DOHH2 (cell line): ENCODE measurements at regions not wholly inside any gene's neighbourhood (a gene's known extent, or its start where the extent isn't known, plus 50 kb on each side); places are given as distances from the start of the nearest gene placed in this dataset.

Source experiments
- H3F3A ChIP-seq: fragments of 200-600 bp; sonication (generic), shearing (Covaris generic); 2 replicates; pipeline ENCODE4 v1.6.0; 2016; ENCODE audit warnings: antibody characterized with exemption, mild to moderate bottlenecking; ENCODE audit not compliant: control insufficient read depth, insufficient read depth
- H3K27ac ChIP-seq: fragments of 200-600 bp; sonication (generic); 2 replicates; pipeline ENCODE4 v1.5.1; 2014; ENCODE audit warnings: low read depth, mild to moderate bottlenecking, low read length, moderate library complexity
- H3K27me3 ChIP-seq: fragments of 200-600 bp; sonication (generic); 2 replicates; pipeline ENCODE4 v1.6.1; 2014; ENCODE audit warnings: mild to moderate bottlenecking, low read length, mixed read lengths; ENCODE audit not compliant: control insufficient read depth
- H3K36me3 ChIP-seq: fragments of 200-600 bp; sonication (generic); 2 replicates; pipeline ENCODE4 v1.6.1; 2014; ENCODE audit warnings: mild to moderate bottlenecking, low read length, moderate library complexity, mixed read lengths; ENCODE audit not compliant: control insufficient read depth
- H3K4me1 ChIP-seq: fragments of 200-600 bp; sonication (generic); 2 replicates; pipeline ENCODE4 v1.6.1; 2014; ENCODE audit warnings: mild to moderate bottlenecking, low read length, mixed read lengths; ENCODE audit not compliant: control insufficient read depth
- H3K4me2 ChIP-seq: fragments of 200-600 bp; sonication (generic); 2 replicates; pipeline ENCODE4 v1.6.0; 2014; ENCODE audit warnings: mild to moderate bottlenecking, low read length, moderate library complexity
- H3K4me3 ChIP-seq: fragments of 200-600 bp; sonication (generic); 2 replicates; pipeline ENCODE4 v1.5.1; 2014; ENCODE audit warnings: mild to moderate bottlenecking, low read length, mixed read lengths
- H3K79me2 ChIP-seq: fragments of 200-600 bp; sonication (generic); 2 replicates; pipeline ENCODE4 v1.6.1; 2014; ENCODE audit warnings: mild to moderate bottlenecking, low read length, mixed read lengths; ENCODE audit not compliant: control insufficient read depth
- H3K9me2 ChIP-seq: fragments of 200-600 bp; sonication (generic); replicated peaks from 2 replicates; pipeline ENCODE4 v1.6.1; 2014; ENCODE audit warnings: mild to moderate bottlenecking, low read length, mixed read lengths; ENCODE audit not compliant: control insufficient read depth
- H3K9me3 ChIP-seq: fragments of 200-600 bp; sonication (generic); 2 replicates; pipeline ENCODE4 v1.6.1; 2014; ENCODE audit warnings: antibody characterized with exemption, low read length, mixed read lengths; ENCODE audit not compliant: control insufficient read depth, insufficient read depth
- H4K20me1 ChIP-seq: fragments of 200-600 bp; sonication (generic); 2 replicates; pipeline ENCODE4 v1.6.0; 2014; ENCODE audit warnings: low read depth, mild to moderate bottlenecking, antibody characterized with exemption, low read length, moderate library complexity; ENCODE audit not compliant: control insufficient read depth, insufficient read depth
- CTCF ChIP-seq: fragments of 200-600 bp; sonication (generic); IDR thresholded peaks from one replicate; pipeline ENCODE4 v1.5.1; 2014; ENCODE audit warnings: antibody characterized with exemption, mild to moderate bottlenecking, low read depth, low read length; ENCODE audit not compliant: poor library complexity, severe bottlenecking
- EZH2phosphoT487 ChIP-seq: fragments of 200-600 bp; sonication (generic); IDR thresholded peaks from 2 replicates; pipeline ENCODE4 v1.6.1; 2017; ENCODE audit warnings: borderline replicate concordance, mild to moderate bottlenecking, antibody characterized with exemption, low read length, moderate library complexity, mixed read lengths

- Histone ChIP-seq H3K9me2 (no peaks in the 10 kb centered on the region), H4K20me1 (no peaks in the 10 kb centered on the region), H3K4me2 (no peak overlapping the region), H3K27me3 (no peaks in the 10 kb centered on the region), H3K4me1 (no peaks in the 10 kb centered on the region), H3K79me2 (no peaks in the 10 kb centered on the region), H3K27ac (no peak overlapping the region), H3K9me3 (no peaks in the 10 kb centered on the region), H3K4me3 (no peak overlapping the region), H3K36me3 (no peaks in the 10 kb centered on the region), H3F3A (no peaks in the 10 kb centered on the region)
- TF ChIP-seq EZH2phosphoT487 = no peak
- no peak for TF ChIP-seq CTCF
Observed at GRCh38 chr6:17182961-17183360, 81.1 kb downstream of the STMND1 start.

GRCh38 chr6:17186925-17187324 is 85.1 kb downstream of the STMND1 start:
- no peak overlapping the region for H3K4me3 ChIP-seq
- no peaks in the 10 kb centered on the region for H3K9me3 ChIP-seq
- no peaks in the 10 kb centered on the region for H4K20me1 ChIP-seq
- H3K27me3 ChIP-seq = no peaks in the 10 kb centered on the region
- no peaks in the 10 kb centered on the region for H3K9me2 ChIP-seq
- H3K4me1 ChIP-seq = no peaks in the 10 kb centered on the region
- H3K79me2 ChIP-seq = no peaks in the 10 kb centered on the region
- TF ChIP-seq EZH2phosphoT487 = no peak
- no peak for TF ChIP-seq CTCF
- H3K36me3 ChIP-seq = no peaks in the 10 kb centered on the region
- no peak overlapping the region for H3K27ac ChIP-seq
- no peak overlapping the region for H3K4me2 ChIP-seq
- no peaks in the 10 kb centered on the region for H3F3A ChIP-seq

- no peaks in the 10 kb centered on the region for H3K9me2 ChIP-seq
- TF ChIP-seq CTCF = no peak
- no peak for TF ChIP-seq EZH2phosphoT487
- no peaks in the 10 kb centered on the region for H4K20me1 ChIP-seq
- H3K27me3 ChIP-seq = no peaks in the 10 kb centered on the region
- H3K4me3 ChIP-seq = no peak overlapping the region
- no peaks in the 10 kb centered on the region for H3K79me2 ChIP-seq
- no peaks in the 10 kb centered on the region for H3K9me3 ChIP-seq
- no peaks in the 10 kb centered on the region for H3K4me1 ChIP-seq
- H3K36me3 ChIP-seq = no peaks in the 10 kb centered on the region
- no peak overlapping the region for H3K27ac ChIP-seq
- H3K4me2 ChIP-seq = no peak overlapping the region
- no peaks in the 10 kb centered on the region for H3F3A ChIP-seq
Observed at GRCh38 chr6:17193106-17193775, 87.9 kb upstream of the RBM24 start.
